Activated naive CD8-positive, alpha-beta T cell treated with anti-CD3 and anti-CD28 coated beads, Interleukin-2, amount 50 U/mL, for 24 hours (primary cell): ENCODE measurements at regions not wholly inside any gene's neighbourhood (a gene's known extent, or its start where the extent isn't known, plus 50 kb on each side); places are given as distances from the start of the nearest gene placed in this dataset.

ENCODE experiments used
- ATAC-seq: fragments of 150-1000 bp; cut with Tn5 transposase; one replicate; pipeline ENCODE4 v1.10.0; 2021
- DNase-seq: peaks from one replicate; pipeline ENCODE4 v3.0.0; 2021
- H3K27ac Mint-ChIP-seq: one replicate; pipeline ENCODE4 v1.8.0; 2021; ENCODE audit warnings: mild to moderate bottlenecking, mixed read lengths
- H3K27me3 Mint-ChIP-seq: one replicate; pipeline ENCODE4 v1.8.0; 2021; ENCODE audit warnings: mixed read lengths
- H3K36me3 Mint-ChIP-seq: one replicate; pipeline ENCODE4 v1.8.0; 2021; ENCODE audit warnings: low read depth, mixed read lengths
- H3K4me1 Mint-ChIP-seq: one replicate; pipeline ENCODE4 v1.8.0; 2021; ENCODE audit warnings: mixed read lengths
- H3K4me3 Mint-ChIP-seq: one replicate; pipeline ENCODE4 v1.8.0; 2021; ENCODE audit warnings: mild to moderate bottlenecking, moderate library complexity, mixed read lengths
- H3K9me3 Mint-ChIP-seq: one replicate; pipeline ENCODE4 v1.8.0; 2021; ENCODE audit warnings: mixed read lengths

DNA sequence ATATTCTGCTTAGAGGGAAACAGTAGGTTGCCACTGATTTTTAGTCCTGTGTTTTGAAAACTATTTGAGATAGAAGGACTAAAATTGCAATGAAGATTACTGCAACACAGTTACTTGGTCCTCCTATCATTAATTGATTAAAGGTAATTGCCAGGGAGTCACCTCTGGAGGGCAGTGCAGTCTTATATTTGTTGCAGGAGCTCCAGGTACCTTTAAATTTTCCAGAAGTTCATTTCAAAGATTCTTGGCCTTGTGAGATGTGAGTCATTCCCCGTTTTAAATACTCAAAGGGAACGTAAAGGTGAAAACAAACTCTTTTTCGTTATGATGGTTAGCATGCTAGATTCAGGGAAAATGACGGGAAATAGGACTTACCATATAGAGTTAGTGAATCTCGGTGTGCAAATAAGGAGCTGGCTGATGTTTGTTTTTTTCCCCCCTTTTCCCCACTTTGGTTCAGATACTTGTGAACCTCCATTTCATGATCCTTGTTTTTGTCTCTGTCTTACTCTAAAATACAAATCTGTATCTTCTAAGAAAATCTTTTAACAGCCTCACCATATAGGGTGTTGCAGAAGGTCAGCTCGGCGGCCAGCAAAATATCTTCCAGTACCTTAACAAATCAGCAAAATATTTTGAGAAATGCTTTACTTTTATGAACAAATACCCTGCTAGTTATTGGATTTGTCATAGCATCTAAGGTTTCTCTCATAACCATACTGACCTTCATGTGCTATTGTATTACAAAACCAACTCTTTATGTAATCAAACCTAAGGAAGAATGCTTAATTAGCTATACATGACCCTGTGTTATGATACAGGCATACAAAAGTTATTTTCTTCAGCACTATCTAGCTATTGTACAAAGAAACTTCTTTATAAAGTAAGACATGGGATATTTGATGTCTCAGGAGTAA is 143.0 kb upstream of the HDAC9 start:
- Mint-ChIP-seq H3K4me3 (no peak overlapping the region), H3K9me3 (no peaks in the 10 kb centered on the region), H3K27me3 (no peaks in the 10 kb centered on the region), H3K36me3 (no peaks in the 10 kb centered on the region), H3K27ac (no peak overlapping the region), H3K4me1 (peaks cover 4% of the 10 kb centered on the region)
- ATAC-seq: no peak
- peak; percentile 19 for DNase-seq

DNA sequence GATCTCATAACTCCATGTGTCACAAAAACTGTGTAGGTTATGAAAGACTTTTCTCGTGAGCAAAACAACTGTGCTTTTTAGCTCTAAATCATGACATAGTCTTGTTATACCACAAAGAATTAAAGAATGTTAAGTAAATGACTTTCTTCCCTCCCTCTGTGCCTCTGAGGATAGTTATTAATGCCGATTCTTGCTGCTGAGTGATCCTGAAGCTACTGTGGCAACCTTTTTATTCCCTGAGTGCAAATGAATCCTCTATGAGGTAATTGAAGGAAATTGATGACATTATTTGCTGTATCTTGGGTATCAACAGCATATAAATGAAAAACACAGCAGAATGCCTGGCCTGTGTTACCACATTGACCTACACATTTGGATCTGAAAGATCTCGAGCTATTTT is 142.2 kb upstream of the HDAC9 start:
- Mint-ChIP-seq H3K4me1 (peaks cover 4% of the 10 kb centered on the region), H3K27ac (no peak overlapping the region), H3K4me3 (no peak overlapping the region), H3K9me3 (no peaks in the 10 kb centered on the region), H3K27me3 (no peaks in the 10 kb centered on the region), H3K36me3 (no peaks in the 10 kb centered on the region)
- ATAC-seq (no peak), DNase-seq (no peak)

DNA sequence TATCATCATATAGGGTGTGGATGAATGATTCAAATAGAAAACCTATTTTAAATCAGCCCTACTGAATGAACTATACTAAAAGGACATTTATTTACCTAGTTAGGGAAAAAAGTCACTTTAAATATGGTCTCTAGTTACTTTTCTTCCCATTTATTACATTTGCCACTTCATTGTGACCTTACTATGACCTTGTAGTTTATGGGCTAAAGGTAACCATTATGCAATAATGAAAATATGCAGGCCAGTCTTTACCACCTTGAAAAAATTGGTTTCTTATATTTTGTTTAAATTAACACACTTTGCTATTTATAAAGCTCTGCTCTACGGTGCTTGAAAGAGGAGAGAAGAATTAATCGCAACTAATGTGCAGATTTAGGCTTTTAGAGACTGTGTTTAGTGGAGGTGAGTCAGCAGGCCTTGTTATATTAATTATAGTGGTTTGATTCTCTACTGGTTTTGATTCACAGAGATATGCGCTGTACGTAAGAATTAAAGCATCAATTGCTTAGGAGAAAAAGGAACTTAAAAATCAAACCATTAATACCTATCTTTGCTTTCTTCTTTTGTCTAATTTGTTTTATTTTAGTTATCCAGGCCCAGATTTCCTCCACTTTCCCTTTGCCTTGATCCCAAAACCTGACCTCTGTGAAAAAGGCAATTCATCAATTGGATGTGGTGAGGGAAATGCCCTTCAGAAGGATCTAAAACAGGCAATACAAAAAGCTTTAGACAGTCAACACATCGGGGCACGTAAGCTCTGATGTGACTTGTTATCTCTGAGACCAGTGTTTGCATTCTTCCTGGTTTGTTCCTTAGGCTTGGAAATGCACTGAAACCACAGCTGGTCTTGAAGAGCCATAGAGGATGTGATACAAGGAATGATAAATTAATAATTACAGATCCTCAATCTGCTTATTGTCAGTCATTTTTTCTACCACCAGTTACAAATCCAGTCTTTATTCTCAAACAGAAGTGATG is 141.2 kb upstream of the HDAC9 start:
- no peaks in the 10 kb centered on the region for H3K9me3 Mint-ChIP-seq
- no peak overlapping the region for H3K4me3 Mint-ChIP-seq
- ATAC-seq (no peak), DNase-seq (no peak)
- peaks cover 4% of the 10 kb centered on the region for H3K4me1 Mint-ChIP-seq
- no peaks in the 10 kb centered on the region for H3K27me3 Mint-ChIP-seq
- H3K27ac Mint-ChIP-seq: no peak overlapping the region
- H3K36me3 Mint-ChIP-seq: no peaks in the 10 kb centered on the region

DNA sequence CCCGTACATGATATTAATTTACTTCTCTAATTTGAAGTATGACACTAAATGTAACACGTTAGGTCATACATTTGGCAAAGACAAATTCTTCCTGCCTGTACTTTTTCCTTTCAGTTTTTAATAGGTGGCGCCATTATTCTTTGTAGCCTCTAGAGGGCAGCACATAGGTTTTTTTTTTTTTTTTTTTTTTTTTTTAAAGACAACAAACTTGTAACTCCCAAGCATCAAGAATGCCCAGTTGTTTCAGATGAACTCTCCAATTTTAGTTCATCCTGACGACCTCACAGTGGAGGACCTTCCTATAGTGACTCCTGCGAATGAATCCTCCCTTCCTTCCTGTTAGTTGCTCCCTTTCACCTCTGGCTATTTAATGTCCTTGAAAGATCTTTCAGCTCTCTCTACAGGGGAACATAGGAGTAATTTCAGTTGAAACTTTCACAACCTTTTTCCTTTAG is 139.3 kb upstream of the HDAC9 start:
- no peaks in the 10 kb centered on the region for H3K9me3 Mint-ChIP-seq
- H3K27ac Mint-ChIP-seq: no peak overlapping the region
- H3K36me3 Mint-ChIP-seq: no peaks in the 10 kb centered on the region
- no peaks in the 10 kb centered on the region for H3K27me3 Mint-ChIP-seq
- H3K4me3 Mint-ChIP-seq: no peak overlapping the region
- H3K4me1 Mint-ChIP-seq: peaks cover 4% of the 10 kb centered on the region
- no peak for DNase-seq
- no peak for ATAC-seq

DNA sequence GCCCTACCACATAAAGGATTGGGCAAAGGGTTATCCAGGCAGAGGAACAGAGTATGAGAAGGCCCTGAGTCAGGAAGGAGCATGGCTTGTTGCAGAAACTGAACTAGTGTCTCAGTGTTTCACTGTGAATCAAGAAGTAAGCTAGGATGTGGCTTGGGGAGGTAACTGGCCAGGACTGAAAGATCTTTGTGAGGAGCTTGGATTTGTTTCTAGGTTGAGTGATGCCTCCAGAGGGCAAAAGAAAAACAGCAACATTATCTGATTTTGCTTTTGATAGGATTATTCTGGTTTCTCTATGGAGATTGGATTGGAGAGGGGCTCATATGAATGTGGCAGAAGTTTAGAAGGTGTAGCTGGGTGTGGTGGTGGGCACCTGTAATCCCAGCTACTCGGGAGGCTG is 137.9 kb upstream of the HDAC9 start:
- no peak for ATAC-seq

DNA sequence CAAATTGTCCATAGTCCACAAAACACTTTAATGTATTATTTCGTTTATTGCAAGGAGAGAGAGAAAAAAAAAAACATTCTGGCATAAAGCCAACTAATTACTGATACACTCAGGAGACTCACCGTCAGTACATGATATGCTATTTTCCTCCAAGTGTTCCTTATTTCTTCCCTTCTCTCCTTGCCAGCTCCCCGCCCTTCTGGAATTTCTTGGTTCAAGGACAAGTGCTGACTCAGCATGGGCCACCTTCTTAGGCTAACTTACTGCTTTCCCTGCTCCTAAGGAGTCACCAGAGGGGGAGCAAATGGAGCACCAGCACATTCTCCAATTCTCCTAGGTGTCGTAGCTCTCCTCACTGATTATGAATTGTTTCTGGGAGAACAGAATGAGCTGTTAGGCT is 133.8 kb upstream of the HDAC9 start:
- H3K36me3 Mint-ChIP-seq: no peaks in the 10 kb centered on the region
- no peak for DNase-seq
- H3K9me3 Mint-ChIP-seq: no peaks in the 10 kb centered on the region
- ATAC-seq: no peak
- H3K4me1 Mint-ChIP-seq: no peaks in the 10 kb centered on the region
- H3K4me3 Mint-ChIP-seq: no peak overlapping the region
- H3K27me3 Mint-ChIP-seq: no peaks in the 10 kb centered on the region
- H3K27ac Mint-ChIP-seq: no peak overlapping the region

More for the DNA sequence above, 137.9 kb upstream of the HDAC9 start:
- H3K9me3 Mint-ChIP-seq: no peaks in the 10 kb centered on the region
- H3K36me3 Mint-ChIP-seq: no peaks in the 10 kb centered on the region
- no peak overlapping the region for H3K4me3 Mint-ChIP-seq
- no peak for DNase-seq
- H3K27me3 Mint-ChIP-seq: no peaks in the 10 kb centered on the region
- H3K27ac Mint-ChIP-seq: no peak overlapping the region
- H3K4me1 Mint-ChIP-seq: peaks cover 4% of the 10 kb centered on the region

DNA sequence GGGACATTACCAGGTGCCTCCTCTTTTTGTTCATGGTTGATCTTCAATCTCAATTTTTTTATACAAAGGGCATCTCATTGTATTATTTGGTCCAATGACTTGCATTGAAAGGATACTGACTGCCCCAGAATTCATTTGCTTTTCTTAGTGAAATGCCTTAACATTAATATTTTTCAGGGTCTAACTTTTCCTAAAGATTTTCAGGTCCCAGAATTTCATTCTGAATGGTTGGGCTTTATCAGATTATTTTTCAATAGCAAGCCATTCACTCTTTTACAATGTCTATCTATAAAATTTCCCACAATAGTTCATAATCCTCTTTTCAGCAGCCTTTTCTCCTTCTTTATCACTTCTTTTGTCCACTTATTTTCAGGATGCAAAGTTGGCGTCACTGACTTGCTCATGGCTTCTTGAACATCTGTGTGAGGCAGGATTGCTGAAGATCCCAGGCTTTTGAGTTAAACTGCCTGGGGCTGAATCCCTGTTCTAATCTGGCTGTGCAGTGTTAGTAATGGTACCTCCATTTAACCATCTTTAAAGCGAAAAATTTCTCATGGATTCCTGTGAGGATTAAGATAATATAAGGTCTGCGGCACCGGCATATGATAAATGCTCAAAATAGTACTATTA is 131.7 kb upstream of the HDAC9 start:
- no peak for ATAC-seq
- DNase-seq: no peak
- Mint-ChIP-seq H3K36me3 (no peaks in the 10 kb centered on the region), H3K4me3 (no peak overlapping the region), H3K9me3 (no peaks in the 10 kb centered on the region), H3K4me1 (no peaks in the 10 kb centered on the region), H3K27me3 (no peaks in the 10 kb centered on the region), H3K27ac (no peak overlapping the region)

DNA sequence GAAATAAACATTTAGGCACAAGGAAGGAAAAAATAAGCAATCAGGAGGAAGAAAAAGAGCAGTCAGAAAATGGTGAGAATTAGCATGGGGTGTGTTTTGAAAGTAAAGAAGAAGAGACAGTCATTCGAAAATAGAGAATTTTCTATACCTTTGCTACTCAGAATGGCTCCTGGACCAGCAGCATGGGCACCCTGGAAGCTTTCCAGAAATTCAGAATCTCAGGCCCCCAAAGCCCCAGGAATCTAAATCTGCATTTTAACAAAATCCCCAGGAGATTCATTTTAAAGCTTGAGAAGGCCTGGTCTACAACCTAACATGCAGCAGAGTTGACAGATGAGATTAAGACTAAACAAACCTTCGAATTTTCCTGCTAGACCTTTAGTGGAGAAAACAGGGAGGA is 131.2 kb upstream of the HDAC9 start:
- H3K27me3 Mint-ChIP-seq: no peaks in the 10 kb centered on the region
- no peaks in the 10 kb centered on the region for H3K4me1 Mint-ChIP-seq
- no peaks in the 10 kb centered on the region for H3K9me3 Mint-ChIP-seq
- H3K4me3 Mint-ChIP-seq: no peak overlapping the region
- H3K36me3 Mint-ChIP-seq: no peaks in the 10 kb centered on the region
- no peak overlapping the region for H3K27ac Mint-ChIP-seq
- DNase-seq (no peak), ATAC-seq (no peak)

DNA sequence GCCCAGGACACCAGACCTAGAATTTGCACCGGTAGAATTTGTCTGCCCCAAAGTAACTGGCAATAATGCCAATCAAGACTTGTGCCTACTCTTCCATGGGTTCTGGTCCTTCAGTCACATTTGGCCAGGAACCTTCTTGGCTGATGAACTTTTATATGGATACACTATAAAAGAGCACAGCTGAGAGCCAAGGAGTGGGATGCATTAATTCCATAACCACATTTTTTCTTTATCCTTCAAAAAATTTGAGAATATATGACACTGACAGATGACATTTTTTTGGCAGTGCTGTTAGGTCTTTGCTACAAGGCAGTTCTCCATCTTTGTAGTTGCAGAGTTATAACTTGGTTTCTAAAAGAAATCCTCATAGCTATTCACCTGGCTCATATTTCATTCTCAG is 129.2 kb upstream of the HDAC9 start:
- no peak for ATAC-seq
- Mint-ChIP-seq H3K27ac (no peak overlapping the region), H3K4me3 (no peak overlapping the region)

DNA sequence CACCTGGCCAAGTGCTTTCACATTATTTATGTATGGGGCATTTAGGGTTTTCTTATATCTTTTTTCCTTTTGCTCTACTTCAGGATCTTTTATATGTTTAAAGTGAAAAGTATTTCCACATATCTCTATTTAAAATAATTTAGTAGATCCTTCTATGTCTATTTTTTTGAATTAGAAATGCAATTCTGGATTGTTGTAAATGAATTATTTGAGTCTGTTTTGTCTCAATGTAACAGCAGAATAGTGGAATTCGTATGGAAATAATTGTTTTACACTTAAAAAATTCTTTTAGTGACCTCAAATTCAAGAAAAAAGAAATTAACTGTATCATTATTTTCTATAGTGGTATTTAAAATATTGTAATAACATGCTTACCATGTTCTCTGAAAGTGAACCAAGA is 126.5 kb upstream of the HDAC9 start:
- Mint-ChIP-seq H3K27me3 (no peaks in the 10 kb centered on the region), H3K36me3 (no peaks in the 10 kb centered on the region), H3K4me3 (no peak overlapping the region), H3K4me1 (no peaks in the 10 kb centered on the region), H3K27ac (no peak overlapping the region), H3K9me3 (no peaks in the 10 kb centered on the region)
- ATAC-seq (no peak), DNase-seq (no peak)

More for the DNA sequence above, 129.2 kb upstream of the HDAC9 start:
- no peaks in the 10 kb centered on the region for H3K27me3 Mint-ChIP-seq
- H3K36me3 Mint-ChIP-seq: no peaks in the 10 kb centered on the region
- DNase-seq: no peak
- H3K9me3 Mint-ChIP-seq: no peaks in the 10 kb centered on the region
- no peaks in the 10 kb centered on the region for H3K4me1 Mint-ChIP-seq

DNA sequence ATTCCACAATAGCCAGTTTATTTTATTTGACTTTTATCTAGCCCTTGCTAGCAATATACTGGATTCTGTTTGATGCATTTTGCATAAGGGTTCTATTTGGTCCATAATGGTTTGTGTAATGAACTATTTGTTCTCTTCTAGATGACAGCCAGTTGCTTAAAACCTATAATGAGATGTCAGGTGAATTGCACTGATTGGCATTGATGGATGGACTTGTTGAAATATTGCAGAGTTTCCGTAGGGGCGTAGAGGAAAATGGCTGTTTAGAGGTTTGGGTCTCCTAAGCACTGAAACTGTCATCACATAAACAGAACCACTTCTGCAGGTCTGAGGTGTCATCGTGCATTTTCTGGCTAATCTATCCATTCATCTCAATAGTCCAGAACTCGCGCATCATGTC is 124.9 kb upstream of the HDAC9 start:
- no peak for ATAC-seq
- no peak for DNase-seq
- H3K27ac Mint-ChIP-seq: no peak overlapping the region
- no peak overlapping the region for H3K4me3 Mint-ChIP-seq
- H3K36me3 Mint-ChIP-seq: no peaks in the 10 kb centered on the region
- H3K27me3 Mint-ChIP-seq: no peaks in the 10 kb centered on the region
- H3K4me1 Mint-ChIP-seq: no peaks in the 10 kb centered on the region
- no peaks in the 10 kb centered on the region for H3K9me3 Mint-ChIP-seq

DNA sequence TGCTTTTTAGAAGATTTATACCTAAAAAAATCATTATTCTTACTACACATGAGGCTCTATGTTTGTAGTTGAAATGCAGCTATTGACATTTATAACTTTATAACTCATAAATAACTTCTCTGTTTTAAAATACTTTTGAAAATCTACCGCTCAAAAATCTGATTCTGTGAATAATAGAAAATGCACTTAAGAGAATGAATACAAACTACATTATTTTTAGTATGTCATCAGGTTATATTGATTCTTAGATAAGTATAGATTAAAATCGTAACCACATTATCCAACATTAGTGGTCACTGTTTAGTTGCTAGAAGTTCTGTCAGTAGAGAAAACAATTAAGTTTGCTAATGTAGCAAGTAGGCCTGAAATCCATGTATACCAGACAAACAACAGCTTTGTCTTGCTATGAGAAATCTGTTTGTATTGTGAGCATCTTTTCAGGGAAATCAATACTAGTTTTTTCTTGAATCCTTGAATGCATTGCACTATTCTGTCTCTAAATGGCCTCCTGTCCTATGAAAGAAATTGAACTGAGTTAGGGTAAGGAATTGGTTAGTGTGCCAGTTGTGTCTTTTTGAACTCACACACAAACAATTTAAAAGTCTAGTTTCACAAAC is 116.5 kb upstream of the HDAC9 start:
- Mint-ChIP-seq H3K27me3 (no peaks in the 10 kb centered on the region), H3K27ac (no peak overlapping the region), H3K4me3 (no peak overlapping the region), H3K9me3 (no peaks in the 10 kb centered on the region), H3K4me1 (no peaks in the 10 kb centered on the region), H3K36me3 (no peaks in the 10 kb centered on the region)
- no peak for DNase-seq
- no peak for ATAC-seq

DNA sequence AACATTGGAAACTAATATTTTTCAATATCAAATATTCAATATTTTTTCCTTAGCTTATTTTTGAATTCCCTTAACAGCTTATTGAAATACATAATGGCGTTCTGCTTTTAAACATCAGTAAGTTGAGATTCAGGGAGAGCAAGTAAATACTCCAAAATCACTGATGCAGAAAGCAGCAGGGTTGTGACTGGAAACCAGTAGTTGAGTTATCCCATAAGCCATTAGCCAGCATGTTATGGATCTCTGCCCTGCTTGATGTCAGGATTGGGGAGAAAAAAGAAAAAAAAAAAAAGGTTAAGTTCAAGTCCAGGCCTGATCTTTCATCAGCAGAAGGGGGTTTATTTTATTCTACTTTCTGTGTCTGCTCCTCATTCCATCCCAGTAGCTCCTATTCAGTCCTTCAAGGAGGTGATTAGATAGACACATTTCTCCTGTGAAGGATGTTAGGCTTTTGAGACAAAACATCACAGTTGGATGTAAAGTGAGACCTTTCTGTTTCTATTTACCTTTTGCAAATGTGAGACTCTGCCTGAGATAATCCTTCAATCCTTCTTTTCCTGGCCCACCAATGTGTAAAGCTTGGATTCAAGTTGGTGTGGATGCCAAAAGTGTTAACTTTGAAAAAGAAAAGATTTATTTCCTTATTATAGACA is 110.9 kb upstream of the HDAC9 start:
- Mint-ChIP-seq H3K36me3 (no peaks in the 10 kb centered on the region), H3K27ac (no peak overlapping the region), H3K9me3 (no peaks in the 10 kb centered on the region), H3K4me1 (peaks cover 3% of the 10 kb centered on the region), H3K4me3 (no peak overlapping the region), H3K27me3 (peaks cover 2% of the 10 kb centered on the region)
- DNase-seq (no peak), ATAC-seq (no peak)

DNA sequence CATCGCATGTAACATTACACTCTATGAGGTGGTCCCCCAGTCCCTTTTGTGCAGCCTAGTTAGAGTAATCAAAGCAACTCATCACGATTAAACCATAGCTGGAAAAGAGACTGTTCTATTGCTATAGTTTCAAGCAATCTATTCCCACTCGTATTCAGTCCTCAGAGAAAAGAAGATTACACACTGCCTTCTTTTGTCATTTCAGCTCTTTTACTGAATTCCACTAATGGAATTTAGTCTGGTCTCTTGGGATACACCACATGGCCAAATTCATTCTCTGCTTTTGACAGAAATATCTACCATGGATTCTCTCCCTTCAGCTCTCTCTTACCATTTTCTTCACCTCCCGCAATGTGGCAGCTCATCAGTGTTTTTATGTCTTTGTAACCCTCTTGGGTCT is 108.9 kb upstream of the HDAC9 start:
- no peak for DNase-seq

More for the DNA sequence above, 108.9 kb upstream of the HDAC9 start:
- Mint-ChIP-seq H3K4me3 (no peak overlapping the region), H3K36me3 (no peaks in the 10 kb centered on the region), H3K9me3 (no peaks in the 10 kb centered on the region), H3K27ac (no peak overlapping the region), H3K4me1 (peaks cover 6% of the 10 kb centered on the region), H3K27me3 (peaks cover 2% of the 10 kb centered on the region)
- no peak for ATAC-seq
